ENCODE measurements at regions not wholly inside any gene's neighbourhood (a gene's known extent, or its start where the extent isn't known, plus 50 kb on each side); places are given as distances from the start of the nearest gene placed in this dataset.

DNA sequence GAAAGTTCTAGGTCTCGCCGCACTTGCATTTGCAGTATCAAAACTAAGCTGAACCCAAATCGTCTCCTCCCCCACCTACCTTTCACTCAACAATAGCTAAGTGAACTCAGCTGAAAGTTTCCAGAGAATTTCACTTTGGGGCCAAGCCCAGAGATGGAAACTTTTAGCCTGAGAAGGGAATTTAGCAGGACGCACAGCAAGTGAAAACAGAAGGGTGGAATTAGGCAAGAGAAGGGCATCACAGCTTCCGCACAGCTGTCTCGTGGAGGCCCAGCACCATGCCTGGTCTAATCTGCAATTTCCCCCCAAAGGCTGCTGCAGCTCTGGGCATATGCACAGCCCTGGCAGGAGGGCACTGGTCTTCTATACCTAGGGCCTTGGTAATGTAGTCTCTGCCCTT lies 262.0 kb downstream of the TNS1 start:
- TF ChIP-seq, protein P1, sequence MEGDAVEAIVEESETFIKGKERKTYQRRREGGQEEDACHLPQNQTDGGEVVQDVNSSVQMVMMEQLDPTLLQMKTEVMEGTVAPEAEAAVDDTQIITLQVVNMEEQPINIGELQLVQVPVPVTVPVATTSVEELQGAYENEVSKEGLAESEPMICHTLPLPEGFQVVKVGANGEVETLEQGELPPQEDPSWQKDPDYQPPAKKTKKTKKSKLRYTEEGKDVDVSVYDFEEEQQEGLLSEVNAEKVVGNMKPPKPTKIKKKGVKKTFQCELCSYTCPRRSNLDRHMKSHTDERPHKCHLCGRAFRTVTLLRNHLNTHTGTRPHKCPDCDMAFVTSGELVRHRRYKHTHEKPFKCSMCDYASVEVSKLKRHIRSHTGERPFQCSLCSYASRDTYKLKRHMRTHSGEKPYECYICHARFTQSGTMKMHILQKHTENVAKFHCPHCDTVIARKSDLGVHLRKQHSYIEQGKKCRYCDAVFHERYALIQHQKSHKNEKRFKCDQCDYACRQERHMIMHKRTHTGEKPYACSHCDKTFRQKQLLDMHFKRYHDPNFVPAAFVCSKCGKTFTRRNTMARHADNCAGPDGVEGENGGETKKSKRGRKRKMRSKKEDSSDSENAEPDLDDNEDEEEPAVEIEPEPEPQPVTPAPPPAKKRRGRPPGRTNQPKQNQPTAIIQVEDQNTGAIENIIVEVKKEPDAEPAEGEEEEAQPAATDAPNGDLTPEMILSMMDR (IDR thresholded peaks at IDR 0.05), result no peak
- TF ChIP-seq POLR2AphosphoS5 (IDR thresholded peaks at IDR 0.05; ENCODE audit: low read depth, low read length) (no peak), EZH2phosphoT487 (IDR thresholded peaks at IDR 0.05; ENCODE audit: borderline replicate concordance, low read depth) (no peak), GABPA (IDR thresholded peaks at IDR 0.05; ENCODE audit: low read depth) (no peak), RXRA (IDR thresholded peaks at IDR 0.05; ENCODE audit: borderline replicate concordance, low read depth) (no peak), CHD2 (IDR thresholded peaks at IDR 0.05; ENCODE audit: low read length, partially characterized antibody) (no peak)
